GM21526 (cell line): ENCODE measurements at regions not wholly inside any gene's neighbourhood (a gene's known extent, or its start where the extent isn't known, plus 50 kb on each side); places are given as distances from the start of the nearest gene placed in this dataset.
"Not testable (repeated sequence)": the region's sequence is repeated elsewhere in the genome, so short reads cannot be mapped to it uniquely, and the experiment has no call there.

Source experiments
- ATAC-seq: cut with Tn5 transposase; IDR thresholded peaks from one replicate; pipeline ENCODE4 v1.9.1; 2021; ENCODE audit warnings: moderate library complexity; ENCODE audit not compliant: unreplicated experiment, low FRiP score

DNA sequence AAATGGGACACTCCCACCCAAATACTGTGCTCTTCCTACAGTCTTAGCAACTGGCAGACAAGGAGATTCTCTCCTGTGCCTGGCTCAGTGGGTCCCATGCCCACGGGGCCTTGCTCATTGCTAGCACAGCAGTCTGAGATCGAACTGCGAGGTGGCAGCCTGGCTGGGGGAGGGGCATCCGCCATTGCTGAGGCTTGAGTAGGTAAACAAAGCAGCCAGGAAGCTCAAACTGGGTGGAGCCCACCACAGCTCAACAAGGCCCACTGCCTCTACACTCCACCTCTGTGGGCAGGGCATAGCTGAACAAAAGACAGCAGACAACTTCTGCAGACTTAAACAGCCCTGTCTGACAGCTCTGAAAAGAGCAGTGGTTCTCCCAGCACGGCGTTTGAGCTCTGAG lies 174.8 kb downstream of the COL12A1 start:
- ATAC-seq: not testable (repeated sequence)

DNA sequence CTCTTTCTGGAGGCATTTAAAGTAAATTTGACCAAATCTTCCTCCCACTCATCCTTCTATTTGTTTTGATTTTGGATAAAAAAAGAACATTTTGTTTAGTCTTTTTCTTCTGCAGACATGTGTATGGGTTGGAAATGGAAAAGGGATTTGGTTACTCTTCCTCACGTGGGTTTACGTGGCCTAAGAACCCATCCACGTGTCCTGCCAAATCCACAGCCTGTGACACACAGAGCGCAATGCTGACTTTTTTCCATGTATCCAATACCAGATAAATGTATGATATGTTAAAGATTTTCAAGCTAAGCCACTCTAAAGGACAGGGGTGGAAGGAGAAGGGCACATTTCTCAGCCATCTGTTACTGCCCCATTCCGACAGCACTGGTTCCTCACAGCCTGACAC lies 176.5 kb downstream of the COL12A1 start:
- ATAC-seq: no peak

DNA sequence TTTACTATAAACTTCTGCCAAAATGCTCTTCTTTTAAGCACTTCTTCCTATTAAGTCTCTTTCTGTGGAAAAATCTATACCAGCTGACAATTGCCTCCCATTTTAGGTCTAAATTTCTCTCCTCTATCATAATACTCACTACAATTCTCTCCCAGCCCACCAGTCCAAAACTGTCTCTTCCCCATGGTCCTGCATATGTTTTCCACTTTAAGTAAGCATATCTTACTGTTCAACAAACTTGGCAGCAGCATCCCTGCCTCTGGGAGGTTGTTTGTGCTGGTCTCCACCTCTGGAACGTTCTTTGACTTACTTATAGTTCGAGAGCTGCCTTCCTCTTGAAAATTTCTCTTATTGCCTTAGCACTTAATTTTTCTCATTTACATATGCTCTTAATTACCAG lies 180.5 kb downstream of the COL12A1 start:
- no peak for ATAC-seq

DNA sequence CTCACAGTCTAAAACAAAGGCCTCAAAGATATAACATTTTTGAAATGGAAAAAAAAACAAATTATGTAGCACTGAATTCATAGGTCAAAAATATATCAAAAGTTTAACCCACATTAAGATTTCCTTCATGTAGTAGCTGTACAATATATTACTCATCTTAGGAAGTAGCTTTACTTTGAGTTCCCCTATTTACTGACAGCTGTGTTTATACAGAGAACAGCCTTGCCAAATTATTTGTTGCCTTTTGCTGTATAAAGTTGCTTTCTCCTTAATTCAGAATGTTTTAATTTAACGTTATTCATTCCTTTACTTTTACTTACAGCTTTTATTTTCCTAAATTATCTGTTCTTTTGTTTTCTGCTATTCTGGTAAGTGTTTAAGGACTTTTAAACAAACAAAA lies 181.0 kb downstream of the COL12A1 start:
- ATAC-seq: no peak

DNA sequence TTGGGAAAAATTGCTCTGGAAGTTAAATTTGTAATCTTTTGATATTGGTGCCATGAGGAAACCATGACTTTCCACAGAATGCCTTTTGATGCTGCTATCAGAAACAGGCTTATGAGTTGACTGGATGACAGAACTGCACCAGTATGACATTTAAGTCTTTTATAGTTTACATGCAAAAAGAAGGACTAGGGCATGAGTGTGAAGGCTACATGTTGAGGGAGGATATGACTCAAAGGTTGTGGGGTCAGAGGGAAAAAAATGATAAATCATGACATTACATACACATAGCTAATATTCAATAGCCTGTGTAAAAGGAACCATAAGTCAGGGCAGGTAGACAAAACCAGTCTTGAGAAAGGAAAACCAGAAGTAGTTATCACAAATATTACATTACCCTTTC lies 182.2 kb downstream of the COL12A1 start:
- no peak for ATAC-seq

DNA sequence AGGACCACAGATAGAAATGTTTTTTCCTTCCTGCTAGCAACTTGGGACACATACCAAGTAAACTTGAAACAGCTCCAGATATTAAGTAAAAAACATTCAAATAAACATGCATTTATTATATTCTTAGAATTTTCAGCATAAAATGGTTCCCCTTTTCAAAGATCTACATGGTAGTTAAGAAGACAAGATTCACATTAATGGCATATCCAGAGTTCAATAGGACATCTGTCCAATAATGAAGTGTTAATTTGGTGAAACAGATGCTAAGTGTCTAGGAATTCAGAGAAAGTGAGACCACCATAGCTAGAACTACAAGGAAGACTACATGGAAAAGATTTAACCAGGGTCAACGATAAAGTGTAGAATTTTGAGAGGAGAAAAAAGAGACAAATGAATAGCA lies 184.9 kb downstream of the COL12A1 start:
- no peak for ATAC-seq

DNA sequence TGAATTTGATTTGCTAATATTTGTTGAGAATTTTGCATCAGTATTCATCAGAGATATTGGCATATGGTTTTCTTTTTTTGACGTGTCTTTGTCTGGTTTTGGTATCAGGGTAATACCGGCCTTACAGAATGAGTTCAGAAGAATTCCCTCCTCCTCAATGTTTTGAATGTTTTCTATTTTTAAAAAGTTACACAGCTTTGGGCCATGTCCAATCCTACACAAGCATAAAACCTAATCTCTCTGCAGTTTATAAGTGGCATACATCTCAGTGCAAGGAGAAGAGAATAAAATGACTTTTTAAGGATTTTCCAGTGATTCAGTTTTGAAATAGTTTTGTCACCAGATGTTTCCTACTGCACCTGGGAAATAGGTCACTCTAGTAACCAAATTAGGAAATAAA lies 185.5 kb downstream of the COL12A1 start:
- no peak for ATAC-seq

DNA sequence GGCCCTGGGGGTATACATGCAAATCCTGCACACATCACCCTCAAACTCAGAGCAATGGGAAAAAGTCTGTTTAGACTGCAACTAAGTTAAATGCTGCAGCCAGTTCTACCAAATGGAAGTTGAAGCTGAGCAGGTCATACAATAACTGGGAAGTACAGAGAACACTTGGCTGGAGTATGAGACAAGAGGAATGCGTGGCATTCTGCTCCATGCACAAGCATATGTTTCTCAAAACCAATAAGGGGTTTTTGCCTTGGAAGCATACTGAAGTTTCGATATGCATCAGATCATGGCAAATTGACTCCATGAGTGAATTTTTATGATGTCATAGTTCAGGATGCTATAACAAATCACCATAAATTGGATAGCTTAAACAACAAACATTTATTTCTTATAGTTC lies 193.8 kb downstream of the COL12A1 start:
- ATAC-seq: no peak

DNA sequence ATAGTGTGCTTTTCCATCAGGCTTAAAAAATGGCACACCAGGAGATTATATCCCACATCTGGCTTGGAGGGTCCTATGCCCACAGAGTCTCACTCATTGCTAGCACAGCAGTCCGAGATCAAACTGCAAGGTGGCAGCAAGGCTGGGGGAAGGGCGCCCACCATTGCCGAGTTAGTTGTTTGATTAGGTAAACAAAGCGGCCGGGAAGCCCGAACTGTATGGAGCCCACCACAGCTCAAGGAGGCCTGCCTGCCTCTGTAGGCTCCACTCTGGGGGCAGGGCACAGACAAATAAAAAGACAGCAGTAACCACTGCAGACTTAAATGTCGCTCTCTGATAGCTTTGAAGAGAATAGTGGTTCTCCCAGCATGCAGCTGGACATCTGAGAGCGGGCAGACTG lies 201.9 kb downstream of the COL12A1 start:
- ATAC-seq: not testable (repeated sequence)

DNA sequence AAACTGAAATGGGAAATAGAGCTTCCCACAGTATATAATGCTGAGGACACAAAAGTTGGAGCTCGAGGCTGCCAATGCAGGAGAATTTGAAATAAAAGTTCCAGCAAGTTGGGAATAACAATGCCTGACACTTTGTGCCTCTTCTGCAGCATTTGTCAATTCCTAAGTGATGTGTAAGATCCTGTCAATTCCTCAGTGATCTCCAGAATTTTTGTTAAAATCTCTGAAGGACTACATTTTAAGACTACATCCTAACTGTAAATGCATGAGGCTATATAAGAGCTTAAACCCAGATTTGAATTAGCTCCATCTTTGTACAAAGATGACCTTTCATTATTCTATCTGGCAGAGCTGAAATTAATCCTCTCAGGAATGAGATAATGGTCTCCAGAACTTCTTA lies 208.2 kb downstream of the COL12A1 start:
- no peak for ATAC-seq

DNA sequence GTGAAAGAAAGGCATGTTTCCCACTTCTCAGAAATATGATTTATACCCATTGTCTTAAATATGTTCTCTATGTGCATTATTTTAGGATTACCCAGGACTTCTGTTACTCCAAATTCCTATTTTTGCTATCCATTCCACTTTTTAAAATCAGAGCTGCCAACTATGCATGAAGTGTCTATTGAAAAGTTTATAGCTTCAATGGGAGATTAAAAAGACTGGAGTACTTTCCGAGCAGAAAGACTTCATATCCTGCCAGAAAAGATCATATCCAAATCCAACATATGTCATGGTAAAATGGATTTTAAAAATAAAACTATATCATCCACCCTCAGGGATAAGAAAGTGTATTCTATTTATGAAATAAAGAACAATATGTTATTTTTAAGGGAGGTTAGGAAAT lies 212.7 kb downstream of the COL12A1 start:
- ATAC-seq: no peak

DNA sequence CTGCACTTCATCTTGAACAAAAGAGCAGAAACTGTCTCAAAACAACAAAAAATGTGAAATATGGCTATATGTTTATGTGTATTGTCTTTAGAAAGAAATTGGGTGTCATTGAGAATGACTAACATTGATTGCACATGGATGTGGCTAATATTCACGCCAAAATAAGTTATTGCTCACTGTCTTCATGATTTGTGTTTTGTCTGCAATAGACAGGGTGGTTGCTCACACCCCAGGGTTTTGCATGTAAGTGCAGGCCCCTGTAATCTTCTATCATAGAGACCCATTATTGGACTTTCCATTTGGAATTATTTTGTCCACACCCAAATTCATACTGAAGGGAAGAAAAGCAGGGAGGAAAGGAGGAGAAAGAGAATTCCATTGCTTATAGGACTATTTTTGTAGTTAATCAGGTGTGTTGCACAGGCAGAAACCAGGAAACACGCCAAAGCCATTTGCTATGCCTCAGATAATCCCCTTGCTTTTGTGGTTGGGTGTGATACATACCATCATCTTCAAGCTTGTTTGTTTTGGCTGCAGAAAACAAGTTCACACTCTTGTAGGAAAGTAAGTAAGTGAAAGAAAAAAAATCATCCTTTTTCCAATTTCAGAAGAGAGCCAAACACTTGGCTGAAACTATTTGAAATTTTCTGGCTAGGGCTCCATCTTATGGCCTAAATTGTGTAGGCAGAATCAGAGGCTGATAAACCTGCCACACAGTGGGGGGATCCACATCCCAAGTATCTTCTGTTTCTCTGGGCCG lies 214.1 kb downstream of the COL12A1 start:
- ATAC-seq: no peak

DNA sequence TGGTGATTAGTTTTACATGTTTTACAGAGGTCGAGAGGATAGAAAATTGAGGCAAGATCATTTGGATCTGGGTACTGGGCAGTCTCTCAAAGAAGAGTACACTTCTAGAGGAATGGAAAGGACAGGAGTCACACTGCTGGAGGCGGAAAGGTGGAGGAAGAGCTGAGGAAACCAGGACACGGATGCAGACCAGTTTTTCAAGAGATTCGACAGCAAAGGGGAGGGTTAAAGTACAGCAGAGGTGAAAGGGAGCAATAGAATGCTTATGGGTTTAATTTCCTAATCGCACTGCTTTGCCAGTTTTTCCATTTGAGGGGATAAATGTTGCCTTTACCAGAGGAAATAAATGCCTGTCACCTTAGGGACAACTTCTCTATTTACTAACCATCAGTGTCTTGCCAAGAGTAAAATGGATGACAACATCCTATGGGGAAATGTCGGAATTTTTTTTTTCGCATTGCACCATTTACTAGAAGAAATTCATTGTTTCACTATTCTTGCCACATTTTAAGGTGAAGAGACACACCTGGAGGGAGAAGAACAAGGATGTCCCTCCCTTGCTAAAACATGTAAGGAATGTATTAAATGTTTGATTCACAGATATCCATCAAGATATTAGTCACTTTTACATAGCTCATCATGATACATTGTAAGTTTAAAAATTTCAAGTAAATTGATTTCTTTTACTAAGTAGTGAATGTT lies 226.6 kb downstream of the COL12A1 start:
- ATAC-seq: no peak

DNA sequence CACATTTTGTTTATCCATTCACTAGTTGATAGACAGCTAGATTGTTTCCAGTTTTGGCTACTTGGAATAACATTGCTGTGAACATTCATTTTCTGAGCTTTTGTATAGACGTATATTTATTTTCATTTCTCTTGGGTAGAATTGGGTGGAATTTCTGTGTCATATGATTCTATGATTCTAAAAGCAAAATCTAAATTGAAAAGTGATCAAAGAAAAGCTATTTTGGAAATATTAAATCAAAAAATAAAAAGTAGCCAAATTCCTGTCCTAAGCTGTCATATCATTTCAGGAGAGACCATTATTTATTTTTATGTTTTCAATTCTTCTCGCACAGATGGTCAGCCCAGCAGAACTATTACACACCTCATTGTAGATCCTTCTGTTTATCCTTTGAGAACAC lies 229.2 kb downstream of the COL12A1 start:
- no peak for ATAC-seq

DNA sequence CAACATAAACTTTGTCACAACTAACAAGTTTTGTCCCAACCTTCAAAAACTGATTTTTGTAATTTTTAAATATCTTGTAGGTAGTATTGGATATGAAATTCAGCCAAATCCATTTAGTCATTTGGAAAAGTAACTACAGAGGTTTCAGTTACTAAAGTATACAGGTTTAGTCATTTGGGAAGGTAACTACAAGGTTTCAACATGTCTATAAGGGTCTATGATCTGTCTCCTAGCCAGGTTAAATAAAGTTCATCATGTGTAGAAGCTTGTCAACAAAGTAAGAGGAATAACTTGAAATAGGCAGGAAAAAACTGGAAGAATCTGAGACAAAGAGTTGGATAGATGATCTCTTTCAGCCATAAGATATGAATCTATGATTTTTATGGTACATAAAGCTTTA lies 229.8 kb downstream of the COL12A1 start:
- no peak for ATAC-seq

DNA sequence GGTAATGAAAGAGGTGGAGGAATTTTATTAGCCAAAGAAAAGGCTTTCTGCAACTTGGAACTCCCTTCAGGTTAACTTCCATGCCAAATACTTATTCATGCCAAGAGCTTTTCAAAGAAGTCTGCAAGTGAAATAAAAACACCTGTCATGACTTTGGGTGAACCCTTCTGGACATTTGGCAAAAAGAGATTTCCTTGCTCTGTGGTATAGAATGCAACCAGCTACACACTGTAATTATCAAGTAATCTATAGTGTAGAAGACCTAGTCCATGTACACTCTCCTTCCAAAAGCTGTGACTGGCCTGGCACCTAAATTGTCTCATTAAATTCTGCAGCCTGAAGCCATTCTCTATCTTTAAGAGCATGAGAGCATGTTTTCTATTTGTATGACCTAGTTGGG lies 232.3 kb downstream of the COL12A1 start:
- ATAC-seq: no peak

DNA sequence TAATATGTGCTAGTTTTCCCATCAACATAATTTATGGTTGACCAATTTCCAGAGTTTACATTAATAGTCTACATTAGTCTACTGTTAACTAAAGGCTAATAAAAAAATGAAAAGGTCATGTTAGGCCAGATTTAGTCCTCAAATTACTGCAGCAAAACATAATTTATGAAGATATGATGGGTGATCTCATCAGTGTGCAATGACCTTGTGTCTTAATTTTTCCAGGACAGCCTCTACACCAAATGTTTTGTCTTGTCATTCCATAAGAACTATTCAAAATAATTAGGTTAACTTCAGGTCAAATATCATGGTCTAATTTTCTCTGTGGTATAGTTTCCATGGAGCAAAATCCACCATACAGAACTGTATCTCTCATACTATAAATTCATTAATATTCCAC lies 234.2 kb downstream of the COL12A1 start:
- ATAC-seq: no peak

DNA sequence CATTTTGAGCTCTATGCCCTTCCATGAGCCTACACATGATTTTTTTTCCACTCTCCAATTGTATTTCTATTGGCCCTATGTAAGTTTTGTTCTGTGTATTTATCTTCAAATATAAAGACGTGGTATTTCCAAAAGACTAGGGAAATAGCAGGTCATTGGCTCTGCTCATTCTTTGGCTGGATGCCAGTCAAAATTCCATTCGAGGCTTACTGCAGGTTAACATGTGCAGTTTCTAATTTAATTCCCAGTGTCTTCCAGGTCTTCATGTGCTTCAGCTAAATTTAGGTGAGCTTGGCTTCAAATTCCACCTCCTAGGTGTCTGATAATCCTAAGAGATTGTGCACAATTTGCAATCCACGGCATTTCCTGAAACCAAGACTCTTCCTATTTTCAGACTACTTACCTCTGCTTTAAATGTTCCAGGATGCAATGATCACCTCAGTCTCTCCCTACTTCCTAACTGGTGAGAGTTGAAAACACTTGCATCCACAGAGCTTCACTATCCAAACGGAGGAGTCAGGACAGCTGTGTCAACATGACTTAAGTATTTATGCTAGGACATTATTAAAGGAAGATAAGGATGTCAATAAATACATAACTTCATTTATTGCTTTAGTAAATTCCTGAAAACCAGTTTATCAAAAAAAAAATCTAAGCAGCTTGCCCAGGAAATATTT lies 236.1 kb downstream of the COL12A1 start:
- ATAC-seq: no peak

DNA sequence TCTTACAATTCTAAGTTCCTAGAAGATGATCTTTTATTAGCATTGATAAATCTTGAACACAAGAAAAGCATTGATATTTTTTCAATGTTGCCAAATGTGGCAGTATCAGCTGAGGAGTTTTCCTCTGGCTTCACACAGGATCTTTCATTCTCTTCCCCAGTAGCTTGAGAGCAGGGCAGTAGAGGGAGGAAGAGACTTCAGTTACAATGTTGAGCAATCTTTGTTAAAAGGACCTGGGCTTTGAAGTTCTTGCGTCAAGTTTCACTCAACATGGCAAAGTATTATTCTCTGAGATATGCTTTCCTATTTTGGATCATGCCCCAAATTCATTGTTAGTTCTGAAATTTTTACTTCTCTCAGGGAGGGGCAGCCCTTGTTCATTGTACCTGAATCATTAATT lies 238.0 kb downstream of the COL12A1 start:
- no peak for ATAC-seq

DNA sequence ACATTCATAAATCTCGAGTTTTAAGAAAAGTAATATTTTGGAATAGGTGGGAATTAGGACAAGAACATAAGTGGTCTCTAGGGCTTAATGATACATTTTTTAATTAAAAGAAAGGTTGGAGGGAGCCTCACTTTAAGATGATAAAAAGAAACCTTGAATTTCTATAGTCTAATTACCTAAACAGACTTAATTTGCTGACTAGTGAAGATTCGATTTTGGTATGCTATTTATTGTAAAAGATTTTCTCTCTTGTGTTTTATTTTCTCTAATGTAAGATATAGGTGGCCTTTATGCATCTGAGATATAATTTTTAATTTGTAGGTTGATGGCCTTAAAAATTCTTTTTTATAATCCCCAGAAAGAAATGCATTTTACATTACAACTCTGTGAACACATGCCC lies 239.1 kb downstream of the COL12A1 start:
- ATAC-seq: no peak

DNA sequence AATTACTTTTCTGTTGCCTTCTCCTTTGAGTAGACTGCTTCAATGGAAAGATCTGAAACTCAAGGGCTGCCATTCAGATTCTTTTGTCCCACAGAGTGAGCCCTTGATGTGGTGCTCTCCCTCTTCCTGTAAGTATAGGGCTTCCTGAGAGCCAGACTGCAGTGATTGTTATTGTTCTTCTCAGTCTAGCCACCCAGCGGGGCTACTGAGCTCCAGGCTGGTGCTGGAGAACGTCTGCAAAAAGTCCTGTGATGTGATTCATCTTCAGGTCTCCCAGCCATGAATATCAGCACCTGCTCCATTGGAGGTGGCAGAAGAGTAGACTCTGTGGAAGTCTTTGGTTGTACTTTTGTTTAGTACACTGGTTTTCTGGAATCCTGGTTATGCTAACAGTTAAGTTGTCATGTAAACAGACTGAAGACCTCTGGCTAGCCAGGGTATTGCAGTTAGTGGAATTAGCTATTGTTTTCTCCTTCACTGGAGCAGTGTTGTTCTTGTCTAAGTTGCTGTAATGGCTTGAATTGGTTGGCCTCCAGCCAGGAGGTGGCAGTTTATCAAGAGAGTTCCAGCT lies 240.9 kb downstream of the COL12A1 start:
- no peak for ATAC-seq
